ENCODE measurements at regions not wholly inside any gene's neighbourhood (a gene's known extent, or its start where the extent isn't known, plus 50 kb on each side); places are given as distances from the start of the nearest gene placed in this dataset.

DNA sequence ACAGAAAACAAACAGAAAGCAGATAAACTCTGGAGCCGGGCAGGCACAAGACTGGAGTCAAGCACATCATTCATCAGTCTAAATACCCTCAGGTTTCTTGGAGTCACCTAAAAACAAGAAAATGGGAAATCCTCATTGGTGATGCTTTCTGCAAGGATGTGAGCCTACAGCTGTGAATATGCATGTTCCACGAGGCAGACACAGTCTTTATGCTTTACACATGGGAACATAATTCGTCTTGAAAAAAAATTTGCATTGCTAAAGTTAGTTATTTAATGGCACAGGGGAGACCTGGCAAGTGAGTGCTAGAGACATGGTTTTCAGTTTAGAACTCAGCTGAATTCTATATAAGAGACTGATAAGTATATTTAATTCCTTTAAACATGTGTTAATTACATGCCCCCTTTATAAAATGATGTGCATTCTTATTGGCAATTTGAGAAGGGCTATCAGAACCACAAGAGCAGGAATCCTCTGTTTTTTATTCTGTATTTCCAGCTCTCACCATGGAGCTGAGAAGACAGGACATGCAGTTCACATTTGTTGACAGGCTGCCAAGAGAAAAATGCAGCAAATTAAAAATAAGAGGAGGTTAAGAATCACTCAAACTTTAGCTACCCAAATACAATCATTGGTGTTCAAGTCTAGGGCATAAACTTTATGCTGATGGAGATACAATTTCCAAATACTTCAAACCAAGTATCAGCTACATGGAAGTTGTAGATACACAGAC lies 438.0 kb upstream of the MPDZ start:
- Mint-ChIP-seq H3K36me3 (ENCODE audit: low read depth) (no peaks in the 10 kb centered on the region), H3K4me3 (no peak overlapping the region), H3K27ac (no peak overlapping the region), H3K4me1 (peaks cover 20% of the 10 kb centered on the region), H3K9me3 (no peaks in the 10 kb centered on the region), H3K27me3 (ENCODE audit: insufficient read depth) (no peaks in the 10 kb centered on the region)
- Histone ChIP-seq H3K9ac (ENCODE audit: extremely low read depth, low read length, poor library complexity, severe bottlenecking) (no peak overlapping the region), H3K36me3 (ENCODE audit: control insufficient read depth, insufficient read depth, low read length) (no peaks in the 10 kb centered on the region), H3K27me3 (ENCODE audit: control insufficient read depth, insufficient read depth, low read length, poor library complexity, severe bottlenecking) (no peaks in the 10 kb centered on the region), H3K27ac (ENCODE audit: low read depth, low read length) (no peak overlapping the region), H3K4me3 (ENCODE audit: low read length) (no peak overlapping the region), H3K9me3 (ENCODE audit: control insufficient read depth, low read length) (no peaks in the 10 kb centered on the region), H3K4me1 (ENCODE audit: control insufficient read depth, insufficient read depth, low read length) (no peaks in the 10 kb centered on the region)
- TF ChIP-seq CTCF (conservative IDR thresholded peaks at IDR 0.05), result no peak
- DNase-seq, result no peak
- 76 to 79% methylated on average over 2 to 3 of the region's 3 CpGs for WGBS, 2 experiments (ENCODE audit: insufficient coverage in 1 of 2, insufficient read length in 1 of 2)

DNA sequence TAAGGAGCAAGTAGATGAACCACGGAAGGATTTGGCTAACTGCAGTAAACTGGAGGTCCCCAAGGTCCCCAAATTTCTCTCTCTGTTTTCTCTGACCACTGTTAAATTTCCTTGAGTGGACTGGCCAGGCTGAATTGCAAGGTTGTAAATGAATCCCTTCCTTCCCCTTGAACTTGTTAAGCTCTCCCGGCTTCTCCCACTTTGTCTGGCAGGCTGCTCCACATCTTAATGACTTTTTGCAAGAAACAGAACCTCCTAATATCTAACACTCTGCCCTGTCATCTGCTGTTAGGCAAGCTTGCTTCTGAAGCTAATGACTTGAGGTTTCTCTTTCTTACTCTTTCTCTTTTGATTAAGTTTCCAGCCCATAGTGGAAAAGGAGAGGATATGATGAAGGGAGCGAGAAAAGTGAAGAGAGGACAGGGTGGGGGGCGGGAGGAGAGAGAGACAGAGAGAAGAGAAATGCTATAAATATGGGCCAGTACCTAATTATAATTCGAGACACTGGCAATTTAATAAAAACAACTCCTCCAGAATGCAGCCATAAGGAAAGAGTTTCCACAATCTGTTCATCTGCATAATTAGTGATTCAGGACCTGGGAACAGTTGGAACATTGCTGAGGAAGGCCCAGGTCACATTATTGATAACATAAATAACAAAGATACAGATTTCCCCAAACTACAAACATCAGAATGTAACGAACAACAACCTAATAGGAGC lies 437.3 kb upstream of the MPDZ start:
- Histone ChIP-seq H3K4me1 (ENCODE audit: control insufficient read depth, insufficient read depth, low read length) (no peaks in the 10 kb centered on the region), H3K36me3 (ENCODE audit: control insufficient read depth, insufficient read depth, low read length) (no peaks in the 10 kb centered on the region), H3K4me3 (ENCODE audit: low read length) (no peak overlapping the region), H3K27me3 (ENCODE audit: control insufficient read depth, insufficient read depth, low read length, poor library complexity, severe bottlenecking) (no peaks in the 10 kb centered on the region), H3K9ac (ENCODE audit: extremely low read depth, low read length, poor library complexity, severe bottlenecking) (no peak overlapping the region), H3K27ac (ENCODE audit: low read depth, low read length) (no peak overlapping the region), H3K9me3 (ENCODE audit: control insufficient read depth, low read length) (no peaks in the 10 kb centered on the region)
- 84 to 92% methylated on average over 2 to 5 of the region's 6 CpGs for WGBS, 2 experiments (ENCODE audit: insufficient coverage in 1 of 2, insufficient read length in 1 of 2)
- no peaks in the 10 kb centered on the region for H3K27me3 Mint-ChIP-seq (ENCODE audit: insufficient read depth)
- H3K27ac Mint-ChIP-seq, result no peak overlapping the region
- H3K4me3 Mint-ChIP-seq, result no peak overlapping the region
- peaks cover 20% of the 10 kb centered on the region for H3K4me1 Mint-ChIP-seq
- H3K9me3 Mint-ChIP-seq, result no peaks in the 10 kb centered on the region
- DNase-seq, result no peak
- TF ChIP-seq CTCF (conservative IDR thresholded peaks at IDR 0.05), result no peak
- no peaks in the 10 kb centered on the region for H3K36me3 Mint-ChIP-seq (ENCODE audit: low read depth)

DNA sequence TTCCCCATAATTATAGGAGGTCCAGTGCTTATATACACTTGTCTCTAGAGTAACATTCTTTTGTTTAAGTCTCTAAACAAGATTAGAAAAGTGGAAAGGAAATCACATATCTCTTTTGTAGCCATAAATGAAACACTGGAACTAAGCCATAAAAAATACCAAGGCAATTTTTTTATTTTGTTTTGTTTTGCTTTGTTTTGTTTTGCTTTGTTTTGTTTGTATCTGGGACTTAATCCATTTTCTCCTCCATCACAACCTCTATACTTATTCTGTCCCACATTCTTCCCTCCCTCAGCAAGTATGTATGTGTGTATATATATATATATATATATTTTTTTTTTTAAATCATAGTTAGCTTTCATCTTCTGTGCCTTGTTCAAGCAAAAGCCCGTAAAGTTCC lies 436.6 kb upstream of the MPDZ start:
- H3K4me3 Mint-ChIP-seq, result no peak overlapping the region
- H3K4me3 ChIP-seq (ENCODE audit: low read length), result no peak overlapping the region
- H3K9ac ChIP-seq (ENCODE audit: extremely low read depth, low read length, poor library complexity, severe bottlenecking), result no peak overlapping the region
- H3K9me3 Mint-ChIP-seq, result no peaks in the 10 kb centered on the region
- no peak for DNase-seq
- peaks cover 20% of the 10 kb centered on the region for H3K4me1 Mint-ChIP-seq
- H3K27ac ChIP-seq (ENCODE audit: low read depth, low read length), result no peak overlapping the region
- H3K36me3 ChIP-seq (ENCODE audit: control insufficient read depth, insufficient read depth, low read length), result no peaks in the 10 kb centered on the region
- WGBS, 2 experiments (ENCODE audit: insufficient coverage in 1 of 2, insufficient read length in 1 of 2), result 91 to 100% methylated on average over 1 of the region's 1 CpG
- no peaks in the 10 kb centered on the region for H3K27me3 ChIP-seq (ENCODE audit: control insufficient read depth, insufficient read depth, low read length, poor library complexity, severe bottlenecking)
- no peaks in the 10 kb centered on the region for H3K36me3 Mint-ChIP-seq (ENCODE audit: low read depth)
- no peak for TF ChIP-seq CTCF (conservative IDR thresholded peaks at IDR 0.05)
- no peak overlapping the region for H3K27ac Mint-ChIP-seq
- H3K4me1 ChIP-seq (ENCODE audit: control insufficient read depth, insufficient read depth, low read length), result no peaks in the 10 kb centered on the region
- H3K9me3 ChIP-seq (ENCODE audit: control insufficient read depth, low read length), result no peaks in the 10 kb centered on the region
- no peaks in the 10 kb centered on the region for H3K27me3 Mint-ChIP-seq (ENCODE audit: insufficient read depth)
